DND-41 (cell line): ENCODE measurements at regions not wholly inside any gene's neighbourhood (a gene's known extent, or its start where the extent isn't known, plus 50 kb on each side); places are given as distances from the start of the nearest gene placed in this dataset.

Source experiments
- ATAC-seq: fragments of 200-7000 bp; cut with Tn5 transposase; 3 replicates; pipeline ENCODE4 v1.9.1; 2021; ENCODE audit warnings: low read depth; ENCODE audit not compliant: insufficient read depth
- DNase-seq: peaks from one replicate; pipeline ENCODE4 v3.0.0-alpha.2; 2020
- H2AFZ ChIP-seq: 2 replicates; pipeline ENCODE4 v1.6.0; 2012; ENCODE audit warnings: low read depth, low read length
- H3K27ac ChIP-seq: 2 replicates; pipeline ENCODE4 v1.5.1; 2012; ENCODE audit warnings: low read length, inconsistent platforms
- H3K27me3 ChIP-seq: fragments of 200-600 bp; sonication (generic); 2 replicates; pipeline ENCODE4 v1.6.0; 2012; ENCODE audit warnings: low read length, mild to moderate bottlenecking, inconsistent platforms; ENCODE audit not compliant: insufficient read depth, poor library complexity
- H3K36me3 ChIP-seq: 2 replicates; pipeline ENCODE4 v1.5.1; 2012; ENCODE audit warnings: low read length, inconsistent platforms; ENCODE audit not compliant: insufficient read depth
- H3K4me1 ChIP-seq: 2 replicates; pipeline ENCODE4 v1.5.1; 2012; ENCODE audit warnings: mild to moderate bottlenecking, low read length; ENCODE audit not compliant: insufficient read depth
- H3K4me2 ChIP-seq: 2 replicates; pipeline ENCODE4 v1.6.0; 2012; ENCODE audit warnings: mild to moderate bottlenecking, moderate library complexity, low read length, inconsistent platforms; ENCODE audit not compliant: insufficient read depth
- H3K4me3 ChIP-seq, 2 experiments: fragments of 200-600 bp in 1 of 2; shearing (Covaris generic) in 1 of 2; 2 replicates each; pipeline ENCODE4 v1.5.1; 2012 to 2016; ENCODE audit warnings: inconsistent platforms in 2 of 2, low read length in 2 of 2, mild to moderate bottlenecking in 2 of 2, low read depth in 1 of 2, moderate library complexity in 1 of 2
- H3K79me2 ChIP-seq: 2 replicates; pipeline ENCODE4 v1.6.0; 2012; ENCODE audit warnings: low read length, inconsistent platforms; ENCODE audit not compliant: insufficient read depth
- H3K9ac ChIP-seq: 2 replicates; pipeline ENCODE4 v1.6.0; 2012; ENCODE audit warnings: low read depth, mild to moderate bottlenecking, inconsistent platforms, low read length, moderate library complexity
- H3K9me3 ChIP-seq: 2 replicates; pipeline ENCODE4 v1.5.1; 2012; ENCODE audit warnings: low read length, moderate library complexity, mild to moderate bottlenecking, inconsistent platforms; ENCODE audit not compliant: insufficient read depth, severe bottlenecking
- H4K20me1 ChIP-seq: 2 replicates; pipeline ENCODE4 v1.6.0; 2012; ENCODE audit warnings: low read length; ENCODE audit not compliant: insufficient read depth
- CTCF ChIP-seq: IDR thresholded peaks from 2 replicates; pipeline ENCODE4 v1.5.1; 2012; ENCODE audit warnings: borderline replicate concordance, low read length, moderate library complexity, mild to moderate bottlenecking; ENCODE audit not compliant: poor library complexity, severe bottlenecking; ENCODE audit errors: extremely low read depth
- EZH2 ChIP-seq: IDR thresholded peaks from 3 replicates; pipeline ENCODE4 v1.6.1; 2012; ENCODE audit warnings: borderline replicate concordance, low read depth, mild to moderate bottlenecking, moderate library complexity, low read length, inconsistent platforms; ENCODE audit not compliant: severe bottlenecking

GRCh38 chr14:60355768-60356167, 106.7 kb downstream of the PPM1A start:
- no peaks in the 10 kb centered on the region for H4K20me1 ChIP-seq
- H3K9ac ChIP-seq: no peak overlapping the region
- H3K4me2 ChIP-seq: no peak overlapping the region
- no peak for ATAC-seq
- H3K27me3 ChIP-seq: peaks cover 5% of the 10 kb centered on the region
- H3K79me2 ChIP-seq: no peaks in the 10 kb centered on the region
- no peak overlapping the region for H3K4me3 ChIP-seq
- H3K27ac ChIP-seq: no peak overlapping the region
- no peak for DNase-seq
- no peak for TF ChIP-seq CTCF
- H2AFZ ChIP-seq: no peak overlapping the region
- H3K36me3 ChIP-seq: no peaks in the 10 kb centered on the region
- no peaks in the 10 kb centered on the region for H3K9me3 ChIP-seq
- no peaks in the 10 kb centered on the region for H3K4me1 ChIP-seq

- no peaks in the 10 kb centered on the region for H3K9me3 ChIP-seq
- H2AFZ ChIP-seq: no peak overlapping the region
- H3K79me2 ChIP-seq: no peaks in the 10 kb centered on the region
- no peak overlapping the region for H3K27ac ChIP-seq
- TF ChIP-seq CTCF (no peak), EZH2 (no peak)
- no peak for ATAC-seq
- DNase-seq: no peak
- no peak overlapping the region for H3K4me3 ChIP-seq
- H3K36me3 ChIP-seq: no peaks in the 10 kb centered on the region
- no peak overlapping the region for H3K4me2 ChIP-seq
- H3K9ac ChIP-seq: no peak overlapping the region
- no peaks in the 10 kb centered on the region for H4K20me1 ChIP-seq
- H3K27me3 ChIP-seq: peaks cover 5% of the 10 kb centered on the region
- H3K4me1 ChIP-seq: no peaks in the 10 kb centered on the region
Measured at GRCh38 chr14:60356386-60356785, 107.4 kb downstream of the PPM1A start.

GRCh38 chr14:60356906-60357550, 108.0 kb downstream of the PPM1A start:
- Histone ChIP-seq H3K27ac (no peak overlapping the region), H3K4me3 (no peak overlapping the region), H3K9me3 (no peaks in the 10 kb centered on the region), H3K27me3 (peaks cover 5% of the 10 kb centered on the region), H3K36me3 (no peaks in the 10 kb centered on the region), H3K4me1 (no peaks in the 10 kb centered on the region), H3K9ac (no peak overlapping the region), H3K4me2 (no peak overlapping the region), H3K79me2 (no peaks in the 10 kb centered on the region), H2AFZ (no peak overlapping the region), H4K20me1 (no peaks in the 10 kb centered on the region)
- no peak for DNase-seq
- no peak for ATAC-seq
- TF ChIP-seq CTCF (no peak), EZH2 (no peak)

- Histone ChIP-seq H3K4me3 (no peak overlapping the region), H3K27me3 (peaks cover 5% of the 10 kb centered on the region), H4K20me1 (no peaks in the 10 kb centered on the region), H3K36me3 (no peaks in the 10 kb centered on the region), H3K79me2 (no peaks in the 10 kb centered on the region), H3K9ac (no peak overlapping the region), H3K4me2 (no peak overlapping the region), H2AFZ (no peak overlapping the region), H3K9me3 (no peaks in the 10 kb centered on the region), H3K4me1 (no peaks in the 10 kb centered on the region), H3K27ac (no peak overlapping the region)
- TF ChIP-seq EZH2 (no peak), CTCF (no peak)
- DNase-seq: no peak
- ATAC-seq: no peak
Measured at GRCh38 chr14:60357551-60358149, 108.6 kb downstream of the PPM1A start.
